ENCODE measurements at regions not wholly inside any gene's neighbourhood (a gene's known extent, or its start where the extent isn't known, plus 50 kb on each side); places are given as distances from the start of the nearest gene placed in this dataset.

DNA sequence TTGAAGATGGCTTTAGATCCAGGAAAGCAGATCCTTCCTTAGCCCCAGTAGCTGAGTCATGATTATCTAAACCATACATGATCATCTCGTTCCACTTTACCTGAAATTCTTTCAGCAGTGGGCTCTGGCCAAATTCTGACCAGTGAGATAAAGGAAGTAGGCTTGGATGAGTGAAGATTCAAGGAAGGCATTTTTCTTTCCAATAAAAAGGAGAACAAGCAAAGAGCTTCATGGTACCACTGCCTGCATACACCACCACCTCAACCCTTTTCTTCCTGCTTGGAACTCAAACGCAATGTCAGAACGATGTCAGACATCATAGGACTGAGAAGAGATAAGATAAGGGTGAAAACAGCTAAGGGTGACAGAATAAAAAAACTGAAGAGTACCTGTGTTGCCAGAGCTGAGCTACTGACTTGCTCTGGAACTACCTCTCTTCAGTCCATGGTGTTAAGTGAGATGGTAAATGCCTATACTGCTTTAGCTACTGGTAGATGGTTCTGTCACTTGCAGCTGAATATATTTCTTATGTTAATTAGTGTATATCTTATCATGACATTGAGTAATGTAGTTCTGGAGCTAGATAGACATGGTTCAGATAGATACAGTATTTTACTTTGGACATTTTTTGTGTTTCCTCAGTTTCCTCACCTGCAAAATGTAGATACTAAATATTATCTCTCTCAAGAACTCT is 58.7 kb upstream of the ACVR1 start:
- H3K9me3 ChIP-seq: no peaks in the 10 kb centered on the region
- ChIA-PET CTCF (interaction anchor here (0.6 kb wide), 1 partner anchor 139 kb away, joined by 3 read pairs; no protein-coding TSS in a partner anchor), POLR2A (no interaction called here)
- WGBS (ENCODE audit: missing lambda C conversion rate): 49% methylated on average over 3 of the region's 3 CpGs
- H3K4me2 ChIP-seq: no peak overlapping the region
- no peaks in the 10 kb centered on the region for H3K4me1 ChIP-seq
- FAIRE-seq (no peak), DNase-seq (ENCODE audit: low read depth in 1 of 2, low spot score in 1 of 2) (no peak), ATAC-seq (no peak)
- H3K4me3 ChIP-seq: no peak overlapping the region
- H3K27ac ChIP-seq: no peak overlapping the region
- no peak for TF ChIP-seq NPAS2 (CRISPR knock-in tag; IDR thresholded peaks at IDR 0.05; ENCODE audit: borderline replicate concordance)
- TF ChIP-seq NFE2L2 (conservative IDR thresholded peaks at IDR 0.05; ENCODE audit: low read length): no peak
- TF ChIP-seq, protein P1, sequence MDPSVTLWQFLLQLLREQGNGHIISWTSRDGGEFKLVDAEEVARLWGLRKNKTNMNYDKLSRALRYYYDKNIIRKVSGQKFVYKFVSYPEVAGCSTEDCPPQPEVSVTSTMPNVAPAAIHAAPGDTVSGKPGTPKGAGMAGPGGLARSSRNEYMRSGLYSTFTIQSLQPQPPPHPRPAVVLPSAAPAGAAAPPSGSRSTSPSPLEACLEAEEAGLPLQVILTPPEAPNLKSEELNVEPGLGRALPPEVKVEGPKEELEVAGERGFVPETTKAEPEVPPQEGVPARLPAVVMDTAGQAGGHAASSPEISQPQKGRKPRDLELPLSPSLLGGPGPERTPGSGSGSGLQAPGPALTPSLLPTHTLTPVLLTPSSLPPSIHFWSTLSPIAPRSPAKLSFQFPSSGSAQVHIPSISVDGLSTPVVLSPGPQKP (IDR thresholded peaks at IDR 0.05; ENCODE audit: low read depth, low read length): no peak
- TF ChIP-seq CTCF (IDR thresholded peaks at IDR 0.05): no peak
- TF ChIP-seq HOXA7 (CRISPR knock-in tag; IDR thresholded peaks at IDR 0.05): no peak
- no peak for TF ChIP-seq RCOR1 (IDR thresholded peaks at IDR 0.05; ENCODE audit: low read depth, low read length)
- TF ChIP-seq, protein P2, sequence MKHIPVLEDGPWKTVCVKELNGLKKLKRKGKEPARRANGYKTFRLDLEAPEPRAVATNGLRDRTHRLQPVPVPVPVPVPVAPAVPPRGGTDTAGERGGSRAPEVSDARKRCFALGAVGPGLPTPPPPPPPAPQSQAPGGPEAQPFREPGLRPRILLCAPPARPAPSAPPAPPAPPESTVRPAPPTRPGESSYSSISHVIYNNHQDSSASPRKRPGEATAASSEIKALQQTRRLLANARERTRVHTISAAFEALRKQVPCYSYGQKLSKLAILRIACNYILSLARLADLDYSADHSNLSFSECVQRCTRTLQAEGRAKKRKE (CRISPR knock-in tag; IDR thresholded peaks at IDR 0.05; ENCODE audit: low read depth): no peak
- no peak for TF ChIP-seq TP53 (CRISPR knock-in tag; IDR thresholded peaks at IDR 0.05)
- TF ChIP-seq PBX3 (IDR thresholded peaks at IDR 0.05): no peak
- TF ChIP-seq JUN (IDR thresholded peaks at IDR 0.05): no peak
- TF ChIP-seq KDM1A (IDR thresholded peaks at IDR 0.05; ENCODE audit: low read depth): no peak
- no peak for TF ChIP-seq SREBF2 (IDR thresholded peaks at IDR 0.05)
- no peak for TF ChIP-seq GATA3 (IDR thresholded peaks at IDR 0.05; ENCODE audit: borderline replicate concordance)
- TF ChIP-seq ZC3H11A (IDR thresholded peaks at IDR 0.05): no peak
- no peak for TF ChIP-seq CHD4 (IDR thresholded peaks at IDR 0.05; ENCODE audit: borderline replicate concordance)
- TF ChIP-seq SMC3 (IDR thresholded peaks at IDR 0.05): no peak
- TF ChIP-seq ZFP36 (IDR thresholded peaks at IDR 0.05; ENCODE audit: borderline replicate concordance, partially characterized antibody): no peak
- TF ChIP-seq, protein P3, sequence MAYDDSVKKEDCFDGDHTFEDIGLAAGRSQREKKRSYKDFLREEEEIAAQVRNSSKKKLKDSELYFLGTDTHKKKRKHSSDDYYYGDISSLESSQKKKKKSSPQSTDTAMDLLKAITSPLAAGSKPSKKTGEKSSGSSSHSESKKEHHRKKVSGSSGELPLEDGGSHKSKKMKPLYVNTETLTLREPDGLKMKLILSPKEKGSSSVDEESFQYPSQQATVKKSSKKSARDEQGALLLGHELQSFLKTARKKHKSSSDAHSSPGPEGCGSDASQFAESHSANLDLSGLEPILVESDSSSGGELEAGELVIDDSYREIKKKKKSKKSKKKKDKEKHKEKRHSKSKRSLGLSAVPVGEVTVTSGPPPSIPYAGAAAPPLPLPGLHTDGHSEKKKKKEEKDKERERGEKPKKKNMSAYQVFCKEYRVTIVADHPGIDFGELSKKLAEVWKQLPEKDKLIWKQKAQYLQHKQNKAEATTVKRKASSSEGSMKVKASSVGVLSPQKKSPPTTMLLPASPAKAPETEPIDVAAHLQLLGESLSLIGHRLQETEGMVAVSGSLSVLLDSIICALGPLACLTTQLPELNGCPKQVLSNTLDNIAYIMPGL (CRISPR knock-in tag; IDR thresholded peaks at IDR 0.05; ENCODE audit: borderline replicate concordance): no peak
- TF ChIP-seq ZSCAN20 (CRISPR knock-in tag; IDR thresholded peaks at IDR 0.05): no peak
- TF ChIP-seq CBX8 (IDR thresholded peaks at IDR 0.05): no peak
